Suprapubic skin (tissue), 3 donors: ENCODE measurements at regions not wholly inside any gene's neighbourhood (a gene's known extent, or its start where the extent isn't known, plus 50 kb on each side); places are given as distances from the start of the nearest gene placed in this dataset.

Source experiments
- EP300 ChIP-seq: sonication (generic); formaldehyde crosslinking; IDR thresholded peaks from one replicate; pipeline ENCODE4 v1.6.1; 2017; ENCODE audit warnings: antibody characterized with exemption
- POLR2A ChIP-seq, 2 donors: fragments of 450-650 bp; IDR thresholded peaks; one replicate each; pipeline ENCODE4 v1.6.1; 2017; ENCODE audit warnings: antibody characterized with exemption in 2 of 2, mild to moderate bottlenecking in 2 of 2, moderate library complexity in 2 of 2
- TF ChIP-seq, protein P1 (sequence below), 2 donors: fragments of 200-600 bp in 1 of 2; fragments of 450-650 bp in 1 of 2; sonication (generic) in 1 of 2; IDR thresholded peaks; one replicate each; pipeline ENCODE4 v1.5.1; 2016 to 2019; ENCODE audit warnings: antibody characterized with exemption in 2 of 2, mild to moderate bottlenecking in 1 of 2, moderate library complexity in 1 of 2

- TF ChIP-seq, protein P1, sequence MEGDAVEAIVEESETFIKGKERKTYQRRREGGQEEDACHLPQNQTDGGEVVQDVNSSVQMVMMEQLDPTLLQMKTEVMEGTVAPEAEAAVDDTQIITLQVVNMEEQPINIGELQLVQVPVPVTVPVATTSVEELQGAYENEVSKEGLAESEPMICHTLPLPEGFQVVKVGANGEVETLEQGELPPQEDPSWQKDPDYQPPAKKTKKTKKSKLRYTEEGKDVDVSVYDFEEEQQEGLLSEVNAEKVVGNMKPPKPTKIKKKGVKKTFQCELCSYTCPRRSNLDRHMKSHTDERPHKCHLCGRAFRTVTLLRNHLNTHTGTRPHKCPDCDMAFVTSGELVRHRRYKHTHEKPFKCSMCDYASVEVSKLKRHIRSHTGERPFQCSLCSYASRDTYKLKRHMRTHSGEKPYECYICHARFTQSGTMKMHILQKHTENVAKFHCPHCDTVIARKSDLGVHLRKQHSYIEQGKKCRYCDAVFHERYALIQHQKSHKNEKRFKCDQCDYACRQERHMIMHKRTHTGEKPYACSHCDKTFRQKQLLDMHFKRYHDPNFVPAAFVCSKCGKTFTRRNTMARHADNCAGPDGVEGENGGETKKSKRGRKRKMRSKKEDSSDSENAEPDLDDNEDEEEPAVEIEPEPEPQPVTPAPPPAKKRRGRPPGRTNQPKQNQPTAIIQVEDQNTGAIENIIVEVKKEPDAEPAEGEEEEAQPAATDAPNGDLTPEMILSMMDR (IDR thresholded peaks at IDR 0.05): no peak
- TF ChIP-seq POLR2A (IDR thresholded peaks at IDR 0.05) (no peak), EP300 (no peak)
Measured at GRCh38 chr1:221847676-221848075, 105.8 kb upstream of the DUSP10 start.
